ENCODE measurements at regions not wholly inside any gene's neighbourhood (a gene's known extent, or its start where the extent isn't known, plus 50 kb on each side); places are given as distances from the start of the nearest gene placed in this dataset.

DNA sequence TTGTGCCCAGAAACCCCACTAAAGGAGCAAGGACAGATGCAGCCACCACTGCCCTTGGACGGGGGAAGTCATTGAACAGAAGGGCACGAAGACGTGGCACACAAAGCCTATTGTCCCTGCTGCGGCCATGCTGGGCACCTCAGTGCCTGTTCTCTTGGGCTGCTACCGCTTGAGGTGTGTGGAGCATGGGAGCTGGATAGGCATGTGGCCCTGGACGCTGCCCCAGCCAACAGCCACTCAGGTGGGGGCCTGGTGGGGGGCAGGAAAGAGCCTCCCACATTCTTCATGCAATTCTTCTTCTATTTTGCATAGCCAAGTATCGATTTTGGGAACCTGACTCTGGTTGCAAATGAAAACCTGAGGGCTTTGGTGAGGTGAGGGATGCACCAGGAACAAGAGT, 337.2 kb downstream of the RPS6KC1 start:
- Histone ChIP-seq H3K4me3 (ENCODE audit: low read depth in 2 of 2, low read length in 1 of 2) (no peak overlapping the region), H4K20me1 (ENCODE audit: insufficient read depth) (no peaks in the 10 kb centered on the region), H3K79me2 (ENCODE audit: insufficient read depth) (no peaks in the 10 kb centered on the region), H3K36me3 (replicated peaks in 1 of 2; ENCODE audit: control insufficient read depth in 1 of 2, insufficient read depth in 2 of 2, low read length in 1 of 2) (no peaks in the 10 kb centered on the region), H3K4me1 (ENCODE audit: control insufficient read depth in 1 of 2, insufficient read depth in 2 of 2, low read depth in 1 of 2, low read length in 1 of 2) (no peaks in the 10 kb centered on the region), H3K27me3 (ENCODE audit: insufficient read depth) (no peaks in the 10 kb centered on the region), H2AFZ (ENCODE audit: low read depth) (no peak overlapping the region), H3F3A (replicated peaks; ENCODE audit: insufficient read depth) (no peaks in the 10 kb centered on the region), H3K4me2 (no peak overlapping the region), H3K9me2 (no peaks in the 10 kb centered on the region), H3K9me3 (no peaks in the 10 kb centered on the region), H3K27ac (ENCODE audit: low read depth in 2 of 2, low read length in 1 of 2) (no peak overlapping the region), H3K9ac (no peak overlapping the region)
- CTCF ChIA-PET: no interaction called here
- WGBS (ENCODE audit: low lambda C conversion rate): 19% methylated on average over 7 of the region's 7 CpGs
- DNase-seq: no peak
- no peak for TF ChIP-seq TEAD4 (IDR thresholded peaks at IDR 0.05; ENCODE audit: borderline replicate concordance, insufficient read depth)
- TF ChIP-seq, protein P1, sequence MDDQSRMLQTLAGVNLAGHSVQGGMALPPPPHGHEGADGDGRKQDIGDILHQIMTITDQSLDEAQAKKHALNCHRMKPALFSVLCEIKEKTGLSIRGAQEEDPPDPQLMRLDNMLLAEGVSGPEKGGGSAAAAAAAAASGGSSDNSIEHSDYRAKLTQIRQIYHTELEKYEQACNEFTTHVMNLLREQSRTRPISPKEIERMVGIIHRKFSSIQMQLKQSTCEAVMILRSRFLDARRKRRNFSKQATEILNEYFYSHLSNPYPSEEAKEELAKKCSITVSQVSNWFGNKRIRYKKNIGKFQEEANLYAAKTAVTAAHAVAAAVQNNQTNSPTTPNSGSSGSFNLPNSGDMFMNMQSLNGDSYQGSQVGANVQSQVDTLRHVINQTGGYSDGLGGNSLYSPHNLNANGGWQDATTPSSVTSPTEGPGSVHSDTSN (IDR thresholded peaks at IDR 0.05): no peak
- TF ChIP-seq MEF2A (IDR thresholded peaks at IDR 0.05; ENCODE audit: borderline replicate concordance, low read depth): no peak
- TF ChIP-seq FOSL2 (IDR thresholded peaks at IDR 0.05; ENCODE audit: borderline replicate concordance, low read depth): no peak
- TF ChIP-seq, protein P2, sequence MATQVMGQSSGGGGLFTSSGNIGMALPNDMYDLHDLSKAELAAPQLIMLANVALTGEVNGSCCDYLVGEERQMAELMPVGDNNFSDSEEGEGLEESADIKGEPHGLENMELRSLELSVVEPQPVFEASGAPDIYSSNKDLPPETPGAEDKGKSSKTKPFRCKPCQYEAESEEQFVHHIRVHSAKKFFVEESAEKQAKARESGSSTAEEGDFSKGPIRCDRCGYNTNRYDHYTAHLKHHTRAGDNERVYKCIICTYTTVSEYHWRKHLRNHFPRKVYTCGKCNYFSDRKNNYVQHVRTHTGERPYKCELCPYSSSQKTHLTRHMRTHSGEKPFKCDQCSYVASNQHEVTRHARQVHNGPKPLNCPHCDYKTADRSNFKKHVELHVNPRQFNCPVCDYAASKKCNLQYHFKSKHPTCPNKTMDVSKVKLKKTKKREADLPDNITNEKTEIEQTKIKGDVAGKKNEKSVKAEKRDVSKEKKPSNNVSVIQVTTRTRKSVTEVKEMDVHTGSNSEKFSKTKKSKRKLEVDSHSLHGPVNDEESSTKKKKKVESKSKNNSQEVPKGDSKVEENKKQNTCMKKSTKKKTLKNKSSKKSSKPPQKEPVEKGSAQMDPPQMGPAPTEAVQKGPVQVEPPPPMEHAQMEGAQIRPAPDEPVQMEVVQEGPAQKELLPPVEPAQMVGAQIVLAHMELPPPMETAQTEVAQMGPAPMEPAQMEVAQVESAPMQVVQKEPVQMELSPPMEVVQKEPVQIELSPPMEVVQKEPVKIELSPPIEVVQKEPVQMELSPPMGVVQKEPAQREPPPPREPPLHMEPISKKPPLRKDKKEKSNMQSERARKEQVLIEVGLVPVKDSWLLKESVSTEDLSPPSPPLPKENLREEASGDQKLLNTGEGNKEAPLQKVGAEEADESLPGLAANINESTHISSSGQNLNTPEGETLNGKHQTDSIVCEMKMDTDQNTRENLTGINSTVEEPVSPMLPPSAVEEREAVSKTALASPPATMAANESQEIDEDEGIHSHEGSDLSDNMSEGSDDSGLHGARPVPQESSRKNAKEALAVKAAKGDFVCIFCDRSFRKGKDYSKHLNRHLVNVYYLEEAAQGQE (IDR thresholded peaks at IDR 0.05; ENCODE audit: low read depth, low read length): no peak
- TF ChIP-seq CHD2 (IDR thresholded peaks at IDR 0.05; ENCODE audit: low read length, partially characterized antibody): no peak
- TF ChIP-seq, protein P3, sequence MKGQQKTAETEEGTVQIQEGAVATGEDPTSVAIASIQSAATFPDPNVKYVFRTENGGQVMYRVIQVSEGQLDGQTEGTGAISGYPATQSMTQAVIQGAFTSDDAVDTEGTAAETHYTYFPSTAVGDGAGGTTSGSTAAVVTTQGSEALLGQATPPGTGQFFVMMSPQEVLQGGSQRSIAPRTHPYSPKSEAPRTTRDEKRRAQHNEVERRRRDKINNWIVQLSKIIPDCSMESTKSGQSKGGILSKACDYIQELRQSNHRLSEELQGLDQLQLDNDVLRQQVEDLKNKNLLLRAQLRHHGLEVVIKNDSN (IDR thresholded peaks at IDR 0.05; ENCODE audit: borderline replicate concordance, low read depth): no peak
- no peak for TF ChIP-seq TCF12 (IDR thresholded peaks at IDR 0.05)
- no peak for TF ChIP-seq ELF1 (IDR thresholded peaks at IDR 0.05)
- no peak for TF ChIP-seq EP300 (IDR thresholded peaks at IDR 0.05; ENCODE audit: borderline replicate concordance in 1 of 2, low read depth in 1 of 2, low read length in 1 of 2)
- TF ChIP-seq, protein P4, sequence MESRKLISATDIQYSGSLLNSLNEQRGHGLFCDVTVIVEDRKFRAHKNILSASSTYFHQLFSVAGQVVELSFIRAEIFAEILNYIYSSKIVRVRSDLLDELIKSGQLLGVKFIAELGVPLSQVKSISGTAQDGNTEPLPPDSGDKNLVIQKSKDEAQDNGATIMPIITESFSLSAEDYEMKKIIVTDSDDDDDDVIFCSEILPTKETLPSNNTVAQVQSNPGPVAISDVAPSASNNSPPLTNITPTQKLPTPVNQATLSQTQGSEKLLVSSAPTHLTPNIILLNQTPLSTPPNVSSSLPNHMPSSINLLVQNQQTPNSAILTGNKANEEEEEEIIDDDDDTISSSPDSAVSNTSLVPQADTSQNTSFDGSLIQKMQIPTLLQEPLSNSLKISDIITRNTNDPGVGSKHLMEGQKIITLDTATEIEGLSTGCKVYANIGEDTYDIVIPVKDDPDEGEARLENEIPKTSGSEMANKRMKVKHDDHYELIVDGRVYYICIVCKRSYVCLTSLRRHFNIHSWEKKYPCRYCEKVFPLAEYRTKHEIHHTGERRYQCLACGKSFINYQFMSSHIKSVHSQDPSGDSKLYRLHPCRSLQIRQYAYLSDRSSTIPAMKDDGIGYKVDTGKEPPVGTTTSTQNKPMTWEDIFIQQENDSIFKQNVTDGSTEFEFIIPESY (IDR thresholded peaks at IDR 0.05; ENCODE audit: borderline replicate concordance, low read depth): no peak
- no peak for TF ChIP-seq NFIC (IDR thresholded peaks at IDR 0.05; ENCODE audit: borderline replicate concordance)
- TF ChIP-seq RFX5 (IDR thresholded peaks at IDR 0.05; ENCODE audit: low read length): no peak
- TF ChIP-seq TAF1 (IDR thresholded peaks at IDR 0.05; ENCODE audit: borderline replicate concordance, low read depth, low read length): no peak
- TF ChIP-seq POLR2AphosphoS5 (IDR thresholded peaks at IDR 0.05; ENCODE audit: low read depth, low read length): no peak
- no peak for TF ChIP-seq FOXM1 (IDR thresholded peaks at IDR 0.05; ENCODE audit: low read depth)
- TF ChIP-seq SMC3 (IDR thresholded peaks at IDR 0.05; ENCODE audit: low read depth, low read length): no peak
- no peak for TF ChIP-seq NRF1 (IDR thresholded peaks at IDR 0.05; ENCODE audit: low read depth, low read length)
- TF ChIP-seq, protein P5, sequence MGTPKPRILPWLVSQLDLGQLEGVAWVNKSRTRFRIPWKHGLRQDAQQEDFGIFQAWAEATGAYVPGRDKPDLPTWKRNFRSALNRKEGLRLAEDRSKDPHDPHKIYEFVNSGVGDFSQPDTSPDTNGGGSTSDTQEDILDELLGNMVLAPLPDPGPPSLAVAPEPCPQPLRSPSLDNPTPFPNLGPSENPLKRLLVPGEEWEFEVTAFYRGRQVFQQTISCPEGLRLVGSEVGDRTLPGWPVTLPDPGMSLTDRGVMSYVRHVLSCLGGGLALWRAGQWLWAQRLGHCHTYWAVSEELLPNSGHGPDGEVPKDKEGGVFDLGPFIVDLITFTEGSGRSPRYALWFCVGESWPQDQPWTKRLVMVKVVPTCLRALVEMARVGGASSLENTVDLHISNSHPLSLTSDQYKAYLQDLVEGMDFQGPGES (IDR thresholded peaks at IDR 0.05; ENCODE audit: low read depth, low read length): no peak
- POLR2A ChIA-PET: no interaction called here

All from SK-N-SH (cell line).